ENCODE measurements at regions not wholly inside any gene's neighbourhood (a gene's known extent, or its start where the extent isn't known, plus 50 kb on each side); places are given as distances from the start of the nearest gene placed in this dataset.
A peak's percentile ranks its signal among the peaks of the same experiment; 100 is the strongest.
"Not testable (repeated sequence)": the region's sequence is repeated elsewhere in the genome, so short reads cannot be mapped to it uniquely, and the experiment has no call there.

DNA sequence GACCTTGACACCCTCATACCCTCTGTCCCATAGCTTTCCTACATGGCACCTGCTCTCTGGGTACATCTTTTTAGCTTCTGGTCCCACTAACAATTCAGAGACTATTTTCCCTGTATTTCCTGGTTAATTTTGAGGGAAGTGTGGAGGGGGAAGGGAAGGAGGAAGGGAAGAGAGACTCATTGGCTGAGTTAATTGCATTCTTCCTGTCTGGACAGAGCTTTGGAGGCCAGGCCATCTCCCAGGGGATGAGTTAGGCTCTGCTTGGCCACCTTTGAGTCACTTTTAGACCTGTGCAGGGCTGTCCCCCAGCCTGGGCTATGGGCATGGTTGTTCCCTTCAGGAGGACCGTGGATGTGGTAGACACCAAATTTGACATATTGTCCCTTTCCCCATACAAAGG, 167.9 kb upstream of the PGRMC2 start:
- DNase-seq: no peak

DNA sequence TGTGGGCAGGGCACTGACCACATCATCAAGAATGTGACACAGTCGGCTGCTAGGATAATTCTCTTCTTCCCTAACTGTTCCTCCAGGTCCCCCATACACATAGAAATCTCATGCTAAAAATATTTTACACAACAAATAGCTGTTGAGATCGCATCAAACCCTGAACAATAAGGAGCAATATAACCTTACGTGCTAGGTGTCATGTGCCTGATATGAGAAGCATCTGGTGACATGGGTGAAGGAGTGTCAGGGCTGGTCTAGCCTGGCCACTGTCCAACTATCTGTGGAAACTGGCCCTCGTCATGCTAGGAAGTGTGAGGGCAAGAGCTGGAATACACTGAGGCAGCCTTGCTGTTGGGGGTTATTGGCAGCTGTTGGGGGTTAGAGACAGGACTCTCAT, 167.3 kb upstream of the PGRMC2 start:
- DNase-seq: no peak

DNA sequence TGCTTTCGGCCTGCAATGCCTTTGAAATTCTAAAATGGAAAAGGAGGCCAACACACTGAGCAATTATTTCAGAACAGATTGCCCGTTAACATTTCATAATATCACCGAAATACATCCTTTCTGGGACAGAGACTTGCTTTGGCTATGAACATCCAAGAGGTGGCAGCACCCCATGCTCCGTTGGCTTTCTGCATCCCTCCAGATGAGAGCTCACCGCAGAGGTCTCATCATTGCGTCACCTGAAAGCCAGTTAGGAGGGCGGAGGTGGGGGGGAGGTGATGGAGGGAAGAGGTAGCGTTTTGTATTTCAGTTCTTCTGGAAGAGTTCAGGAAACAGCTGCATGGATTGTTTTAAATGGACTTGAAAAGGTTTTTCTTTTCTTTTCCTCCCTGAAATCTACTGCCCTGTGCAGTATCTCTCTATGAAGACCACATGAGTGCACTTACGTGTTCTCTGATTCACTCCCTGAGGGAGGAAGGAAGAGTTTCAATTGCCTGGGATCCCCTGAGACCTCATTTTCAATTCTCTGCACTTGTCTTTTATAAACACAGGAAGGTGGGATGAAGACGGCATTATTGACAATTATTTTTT, 166.8 kb upstream of the PGRMC2 start:
- DNase-seq: peak in 53 of 56 donors; percentile 3 to 83 (median 45)

- DNase-seq: no peak
Observed at GRCh38 chr4:128452415-128452814, 164.8 kb upstream of the PGRMC2 start.

DNA sequence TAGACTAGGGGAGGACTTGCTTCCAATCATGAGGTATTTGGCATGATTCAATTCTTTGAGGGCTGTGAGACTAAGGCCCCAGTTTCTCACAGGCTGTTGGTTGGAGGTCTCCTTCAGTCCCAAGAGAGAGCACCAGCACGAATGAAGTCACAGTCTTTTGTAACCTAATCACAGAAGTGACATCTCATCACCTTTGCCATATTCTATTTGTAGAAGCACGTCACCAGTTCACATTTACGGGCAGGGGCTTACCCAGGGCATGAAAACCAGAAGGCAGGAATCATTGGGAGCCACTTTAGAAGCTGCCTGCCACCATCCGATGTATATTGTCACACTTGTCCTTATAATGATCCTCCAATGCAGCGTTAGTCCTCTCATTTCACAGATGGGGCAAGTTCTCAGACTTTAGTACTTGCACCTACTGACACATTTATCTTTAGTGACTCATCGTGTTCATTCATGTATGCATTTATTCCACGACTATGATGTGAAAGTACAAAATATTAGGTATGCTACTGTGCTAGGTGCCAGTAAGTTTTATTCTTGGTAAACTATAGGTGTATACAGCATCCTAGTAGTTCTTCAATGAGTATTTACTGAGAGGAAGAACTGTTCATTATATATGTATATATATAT, 163.8 kb upstream of the PGRMC2 start:
- DNase-seq: no peak

- DNase-seq: no peak
Observed at GRCh38 chr4:128450326-128451120, 162.9 kb upstream of the PGRMC2 start.

DNA sequence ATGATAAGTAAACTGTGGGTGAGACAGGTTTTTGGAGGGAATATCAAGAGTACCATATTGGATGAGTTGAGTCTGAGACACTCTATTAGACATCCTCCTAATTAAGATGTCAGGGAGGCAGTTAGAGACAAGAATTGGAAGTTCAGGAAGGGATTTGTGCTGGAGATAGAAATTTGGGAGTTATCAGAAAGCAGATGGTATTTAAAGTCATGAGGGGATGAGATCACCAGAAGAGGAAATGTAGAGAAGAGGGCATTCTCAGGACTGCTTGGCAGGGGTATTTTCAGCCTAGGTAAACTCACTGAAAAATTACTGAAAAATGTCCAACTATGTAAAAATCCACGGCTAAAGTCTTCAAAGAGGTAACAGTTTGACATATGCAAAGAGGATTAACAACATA, 161.6 kb upstream of the PGRMC2 start:
- no peak for DNase-seq

- DNase-seq: no peak
Observed at GRCh38 chr4:128444544-128445302, 157.1 kb upstream of the PGRMC2 start.

- no peak for DNase-seq
Observed at GRCh38 chr4:128440923-128441322, 153.3 kb upstream of the PGRMC2 start.

GRCh38 chr4:128437023-128437422, 149.4 kb upstream of the PGRMC2 start:
- DNase-seq: not testable (repeated sequence)

DNA sequence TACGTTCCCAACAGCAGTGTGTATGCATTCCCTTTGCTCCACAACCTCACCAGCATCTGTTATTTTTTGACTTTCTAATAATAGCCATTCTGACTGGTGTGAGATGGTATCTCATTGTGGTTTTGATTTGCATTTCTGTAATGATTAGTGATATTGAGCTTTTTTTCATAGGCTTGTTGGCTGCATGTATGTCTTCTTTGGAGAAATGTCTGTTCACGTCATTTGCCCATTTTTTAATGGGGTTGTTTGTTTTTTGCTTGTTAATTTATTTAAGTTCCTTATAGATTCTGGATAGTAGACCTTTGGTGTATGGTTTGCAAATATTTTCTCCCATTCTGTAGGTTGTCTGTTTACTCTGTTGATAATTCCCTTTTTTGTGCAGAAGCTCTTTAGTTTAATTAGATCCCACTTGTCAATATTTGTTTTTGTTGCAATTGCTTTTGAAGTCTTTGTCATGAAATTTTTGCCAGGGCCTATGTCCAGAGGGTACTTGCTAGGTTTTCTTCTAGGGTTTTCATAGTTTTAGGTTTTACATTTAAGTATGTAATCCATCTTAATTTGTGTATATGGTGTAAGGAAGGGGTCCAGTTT, 141.5 kb upstream of the PGRMC2 start:
- DNase-seq: not testable (repeated sequence)

- no peak for DNase-seq
Observed at GRCh38 chr4:128428397-128428796, 140.8 kb upstream of the PGRMC2 start.

DNA sequence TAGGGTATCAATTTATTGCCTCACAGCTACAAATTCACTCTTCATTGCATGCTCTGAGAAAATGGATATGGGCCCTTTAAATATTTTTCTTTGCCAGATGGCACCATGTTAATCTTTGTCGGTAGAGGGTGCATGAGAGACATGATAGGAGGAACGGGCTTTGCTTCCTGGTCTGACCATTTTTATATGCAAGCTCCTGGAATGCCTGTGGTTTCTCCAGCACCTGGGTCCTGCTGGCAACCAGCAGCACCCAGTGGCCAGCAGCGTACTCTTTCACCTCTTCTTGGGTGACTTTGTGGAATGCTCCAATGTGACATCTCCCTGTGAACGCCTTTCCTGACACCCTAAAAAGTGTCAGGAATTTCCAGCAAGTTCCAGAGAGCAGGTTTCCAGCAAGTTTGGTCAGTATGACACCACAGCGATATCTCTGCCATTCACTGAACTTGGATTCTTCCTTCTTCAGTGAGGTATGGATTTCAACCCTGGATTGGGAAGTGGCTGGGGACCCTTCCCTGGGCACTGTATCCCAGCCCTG, 140.3 kb upstream of the PGRMC2 start:
- no peak for DNase-seq

GRCh38 chr4:128424527-128425497, 137.2 kb upstream of the PGRMC2 start:
- DNase-seq: no peak

- DNase-seq: not testable (repeated sequence)
Observed at GRCh38 chr4:128422296-128422695, 134.7 kb upstream of the PGRMC2 start.

DNA sequence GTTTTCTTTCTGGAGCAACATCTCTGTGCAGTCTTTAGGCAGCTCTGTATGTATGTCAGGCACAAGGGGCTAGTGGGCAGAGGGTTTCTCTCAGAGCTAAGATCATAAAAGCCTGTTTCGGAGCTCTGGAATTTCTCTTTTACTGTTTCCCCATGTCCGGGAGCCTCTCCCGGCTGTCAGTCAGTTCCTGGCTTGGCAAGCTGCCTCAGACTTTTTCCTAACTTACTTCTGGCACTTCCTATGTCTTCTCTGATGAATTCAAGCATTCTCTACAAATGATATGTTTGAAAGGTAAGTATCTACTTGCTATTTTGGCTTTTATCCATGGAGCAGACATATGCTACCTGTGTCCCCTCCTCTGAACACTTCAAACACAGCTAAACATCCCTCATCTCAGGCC, 129.3 kb upstream of the PGRMC2 start:
- no peak for DNase-seq

- no peak for DNase-seq
Observed at GRCh38 chr4:128410037-128410436, 122.4 kb upstream of the PGRMC2 start.

GRCh38 chr4:128403586-128403985, 116.0 kb upstream of the PGRMC2 start:
- no peak for DNase-seq

DNA sequence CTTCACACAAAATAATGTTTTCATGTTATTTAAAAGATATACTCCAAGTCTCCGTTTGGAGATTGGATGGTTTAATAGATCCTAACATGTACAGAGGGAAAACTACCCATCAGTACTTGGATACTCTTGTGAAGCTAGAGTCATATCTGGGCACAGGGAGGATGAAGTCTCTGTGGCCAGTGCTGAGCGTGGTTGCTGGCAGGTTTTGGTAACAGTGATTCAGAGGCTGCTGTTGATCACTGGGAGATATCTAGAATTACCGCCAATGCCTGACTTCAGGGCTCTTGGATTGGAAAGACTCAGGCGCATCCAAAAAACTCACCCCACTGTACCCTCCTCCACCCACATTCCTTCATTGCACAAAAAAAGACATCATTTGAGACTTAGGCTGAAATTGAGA, 107.2 kb upstream of the PGRMC2 start:
- DNase-seq: no peak

- DNase-seq: no peak
Observed at GRCh38 chr4:128393101-128393704, 105.6 kb upstream of the PGRMC2 start.
